Astrocyte of the cerebellum (primary cell): ENCODE measurements at regions not wholly inside any gene's neighbourhood (a gene's known extent, or its start where the extent isn't known, plus 50 kb on each side); places are given as distances from the start of the nearest gene placed in this dataset.

Experiments used
- DNase-seq: peaks from one replicate; pipeline ENCODE4 v3.0.0-alpha.2; 2011; ENCODE audit warnings: low read depth
- H3K4me3 ChIP-seq: 2 replicates; pipeline ENCODE4 v1.5.1; 2011; ENCODE audit warnings: mild to moderate bottlenecking, low read depth, low read length, moderate library complexity
- CTCF ChIP-seq: IDR thresholded peaks from 2 replicates; pipeline ENCODE4 v1.5.1; 2012; ENCODE audit warnings: low read length, low read depth, moderate library complexity, mild to moderate bottlenecking; ENCODE audit errors: missing control alignments
- in situ Hi-C: cut with HindIII; loops from 2 replicates; pipeline ENCODE4 v1.10.0; 2017; ENCODE audit warnings: low sequenced_read_pairs

- in situ Hi-C loops = no loop called here
- DNase-seq = no peak
- no peak for TF ChIP-seq CTCF
- no peak overlapping the region for H3K4me3 ChIP-seq
These were observed 642.6 kb upstream of the CDH8 start for GRCh38 chr16:62678796-62679195.

- TF ChIP-seq CTCF = no peak
- no peak for DNase-seq
- H3K4me3 ChIP-seq = no peak overlapping the region
- in situ Hi-C loops = no loop called here
These were observed 640.1 kb upstream of the CDH8 start for GRCh38 chr16:62676306-62676705.

- DNase-seq = no peak
- no peak overlapping the region for H3K4me3 ChIP-seq
- no peak for TF ChIP-seq CTCF
- in situ Hi-C loops = no loop called here
These were observed 629.0 kb upstream of the CDH8 start for GRCh38 chr16:62665269-62665668.

GRCh38 chr16:62664566-62664965, 628.3 kb upstream of the CDH8 start:
- H3K4me3 ChIP-seq = no peak overlapping the region
- TF ChIP-seq CTCF = no peak
- in situ Hi-C loops = no loop called here
- DNase-seq = no peak

GRCh38 chr16:62661435-62661834, 625.2 kb upstream of the CDH8 start:
- DNase-seq = no peak
- no peak for TF ChIP-seq CTCF
- H3K4me3 ChIP-seq = no peak overlapping the region
- in situ Hi-C loops = no loop called here

GRCh38 chr16:62657116-62657515, 620.9 kb upstream of the CDH8 start:
- no peak for DNase-seq
- in situ Hi-C loops = no loop called here
- no peak for TF ChIP-seq CTCF
- no peak overlapping the region for H3K4me3 ChIP-seq
